ENCODE measurements at regions not wholly inside any gene's neighbourhood (a gene's known extent, or its start where the extent isn't known, plus 50 kb on each side); places are given as distances from the start of the nearest gene placed in this dataset.
"Not testable (repeated sequence)": the region's sequence is repeated elsewhere in the genome, so short reads cannot be mapped to it uniquely, and the experiment has no call there.

GRCh38 chr7:15126653-15127052, 224.1 kb upstream of the DGKB start:
- TF ChIP-seq CTCF, POLR2A (IDR thresholded peaks at IDR 0.05): not testable (repeated sequence)

Measured in thyroid gland (tissue), 4 donors.